Epithelial cell of proximal tubule (primary cell): ENCODE measurements at regions not wholly inside any gene's neighbourhood (a gene's known extent, or its start where the extent isn't known, plus 50 kb on each side); places are given as distances from the start of the nearest gene placed in this dataset.

Experiments
- DNase-seq: peaks from one replicate; pipeline ENCODE4 v3.0.0-alpha.2; 2011; ENCODE audit warnings: low read depth
- H3K4me3 ChIP-seq: 2 replicates; pipeline ENCODE4 v1.5.1; 2011; ENCODE audit warnings: low read depth, mild to moderate bottlenecking, low read length
- CTCF ChIP-seq: conservative IDR thresholded peaks from 2 replicates; pipeline ENCODE4 v1.5.1; 2012; ENCODE audit warnings: low read depth, mild to moderate bottlenecking, low read length

- no peak overlapping the region for H3K4me3 ChIP-seq
- DNase-seq, result no peak
- no peak for TF ChIP-seq CTCF
These were observed 129.2 kb upstream of the PTPRM start for GRCh38 chr18:7437870-7438269.

- no peak for TF ChIP-seq CTCF
- no peak for DNase-seq
- no peak overlapping the region for H3K4me3 ChIP-seq
These were observed 128.5 kb upstream of the PTPRM start for GRCh38 chr18:7438646-7439045.

GRCh38 chr18:7447318-7448028, 119.6 kb upstream of the PTPRM start:
- no peak for TF ChIP-seq CTCF
- DNase-seq, result no peak
- H3K4me3 ChIP-seq, result no peak overlapping the region

GRCh38 chr18:7452331-7452730, 114.8 kb upstream of the PTPRM start:
- peak; percentile 75 for TF ChIP-seq CTCF
- no peak overlapping the region for H3K4me3 ChIP-seq
- no peak for DNase-seq

GRCh38 chr18:7454429-7454828, 112.7 kb upstream of the PTPRM start:
- TF ChIP-seq CTCF, result no peak
- no peak for DNase-seq
- no peak overlapping the region for H3K4me3 ChIP-seq

- no peak for TF ChIP-seq CTCF
- DNase-seq, result no peak
- H3K4me3 ChIP-seq, result no peak overlapping the region
These were observed 110.7 kb upstream of the PTPRM start for GRCh38 chr18:7456376-7456775.

GRCh38 chr18:7457262-7457661, 109.9 kb upstream of the PTPRM start:
- TF ChIP-seq CTCF, result no peak
- H3K4me3 ChIP-seq, result no peak overlapping the region
- no peak for DNase-seq
